ENCODE measurements at regions not wholly inside any gene's neighbourhood (a gene's known extent, or its start where the extent isn't known, plus 50 kb on each side); places are given as distances from the start of the nearest gene placed in this dataset.
"Not testable (repeated sequence)": the region's sequence is repeated elsewhere in the genome, so short reads cannot be mapped to it uniquely, and the experiment has no call there.

DNA sequence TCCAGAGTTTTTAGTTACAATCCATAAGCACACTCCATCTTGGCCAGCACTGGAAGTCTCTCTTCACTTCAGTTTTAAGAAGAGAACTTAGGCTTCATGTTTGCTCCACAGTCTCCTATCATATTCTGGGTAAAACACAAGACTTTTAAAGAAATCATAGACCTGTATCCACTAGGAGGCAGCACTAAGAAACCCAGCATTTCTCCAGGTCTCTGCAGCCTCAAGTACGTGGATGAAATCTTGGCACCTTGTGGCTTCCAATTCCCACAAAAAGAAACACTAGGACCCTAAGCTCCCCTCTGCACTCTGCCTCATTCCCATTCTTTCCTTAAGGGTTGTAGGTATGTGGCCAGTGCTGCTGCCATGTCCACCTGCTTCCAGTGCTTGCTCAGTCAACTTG lies 367.3 kb upstream of the CASK start:
- Histone ChIP-seq H3K9me3 (no peaks in the 10 kb centered on the region), H3K27ac (no peak overlapping the region), H3K27me3 (peaks cover 0 to 6% of the 10 kb centered on the region in 2 donors), H3K4me1 (no peaks in the 10 kb centered on the region), H3K36me3 (no peaks in the 10 kb centered on the region), H3K4me3 (no peak overlapping the region)
- WGBS, 2 donors: 43 to 64% methylated on average over 1 of the region's 1 CpG
- TF ChIP-seq CTCF (IDR thresholded peaks at IDR 0.05) (no peak), EP300 (IDR thresholded peaks at IDR 0.05) (no peak), POLR2A (IDR thresholded peaks at IDR 0.05) (no peak)
- DNase-seq (ENCODE audit: low spot score in 2 of 2): no peak

DNA sequence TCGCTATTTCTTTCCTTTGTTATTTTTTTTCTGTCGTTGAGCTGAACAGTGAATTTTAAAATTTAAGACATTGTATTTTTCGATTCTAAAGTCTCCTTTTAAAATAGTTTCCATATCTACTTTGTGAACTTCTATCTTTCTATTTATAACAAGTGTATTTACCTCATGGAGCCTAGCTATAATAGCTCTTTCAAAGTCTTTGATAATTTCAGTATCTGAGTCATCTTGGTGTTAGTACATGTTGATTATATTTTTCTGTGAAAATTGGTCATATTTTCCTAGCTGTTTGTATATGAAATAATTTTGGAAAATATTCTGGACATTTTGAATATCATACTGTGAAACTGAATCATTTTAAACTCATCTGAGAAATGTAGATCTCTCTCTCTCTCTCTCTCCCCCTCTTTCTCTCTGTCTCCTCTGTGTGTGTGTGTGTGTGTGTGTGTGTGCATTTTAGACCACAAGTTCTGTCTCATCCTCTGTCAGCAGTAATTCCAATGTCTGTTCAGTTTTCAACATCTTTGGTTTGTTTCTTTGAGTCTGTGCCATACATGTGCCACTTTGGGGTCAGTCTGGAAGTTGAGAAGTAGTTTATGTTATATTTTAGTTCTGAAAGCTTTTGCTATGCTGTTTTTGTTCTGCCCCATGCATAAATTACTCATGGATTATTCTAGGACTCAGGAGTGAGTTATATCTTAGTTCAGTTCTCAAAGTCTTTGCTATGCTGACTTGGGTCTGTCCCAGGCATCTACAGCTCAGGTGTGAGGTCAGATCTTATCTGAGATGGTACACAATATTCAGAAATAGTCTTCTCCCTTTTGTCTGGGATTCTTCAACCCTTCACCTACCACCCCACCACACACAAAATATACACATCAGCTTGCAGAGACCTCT lies 366.4 kb upstream of the CASK start:
- Histone ChIP-seq H3K36me3 (no peaks in the 10 kb centered on the region), H3K27ac (no peak overlapping the region), H3K27me3 (peaks cover 0 to 1% of the 10 kb centered on the region in 2 donors), H3K4me3 (no peak overlapping the region), H3K4me1 (no peaks in the 10 kb centered on the region), H3K9me3 (no peaks in the 10 kb centered on the region)
- TF ChIP-seq EP300 (IDR thresholded peaks at IDR 0.05) (no peak), POLR2A (IDR thresholded peaks at IDR 0.05) (no peak), CTCF (IDR thresholded peaks at IDR 0.05) (no peak)
- no peak for DNase-seq (ENCODE audit: low spot score in 2 of 2)
- 73 to 79% methylated on average over 3 of the region's 3 CpGs for WGBS, 2 donors

- 97 to 100% methylated on average over 7 to 21 of the region's 28 CpGs for WGBS, 2 donors
- H3K9me3 ChIP-seq; DNase-seq (ENCODE audit: low spot score in 2 of 2): not testable (repeated sequence)
Measured at GRCh38 chrX:42285681-42286080, 362.3 kb upstream of the CASK start.

DNA sequence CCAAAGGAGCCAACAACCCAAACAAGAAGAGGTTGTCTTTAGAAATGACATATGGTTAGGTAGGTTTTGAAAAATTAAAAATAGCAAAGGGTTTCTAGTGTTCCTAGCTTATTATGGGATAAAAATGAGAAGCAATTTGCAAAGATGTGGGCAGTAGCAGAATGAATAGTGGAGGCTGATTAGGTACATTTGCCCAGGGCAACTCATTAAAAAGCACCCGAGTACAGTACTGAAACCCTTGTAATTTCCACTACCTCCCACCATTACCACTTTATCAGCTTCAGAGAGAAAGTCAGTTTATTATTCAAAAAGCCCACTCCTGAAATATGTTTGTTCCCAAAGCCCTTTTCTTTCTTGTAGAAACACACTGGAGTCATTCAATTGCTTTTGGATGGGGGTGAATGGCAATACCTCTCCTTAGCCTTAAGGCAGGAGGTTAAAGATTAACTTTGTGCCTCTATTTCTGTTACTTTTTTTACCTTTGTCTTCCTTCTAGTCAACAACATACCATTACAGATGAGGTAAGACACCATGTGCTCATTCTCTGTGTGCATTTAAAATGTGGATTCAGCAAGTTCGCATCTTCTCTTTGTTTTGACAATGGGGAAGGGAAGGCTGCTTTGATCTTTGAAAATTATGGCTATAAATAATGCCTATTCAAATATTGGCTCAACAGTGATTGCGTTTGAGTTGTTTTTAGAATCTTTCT lies 353.8 kb upstream of the CASK start:
- Histone ChIP-seq H3K36me3 (no peaks in the 10 kb centered on the region), H3K9me3 (no peaks in the 10 kb centered on the region), H3K27me3 (no peaks in the 10 kb centered on the region), H3K4me3 (no peak overlapping the region), H3K4me1 (no peaks in the 10 kb centered on the region), H3K27ac (no peak overlapping the region)
- WGBS, 2 donors: 73 to 74% methylated on average over 3 of the region's 3 CpGs
- TF ChIP-seq POLR2A (IDR thresholded peaks at IDR 0.05) (no peak), CTCF (IDR thresholded peaks at IDR 0.05) (no peak), EP300 (IDR thresholded peaks at IDR 0.05) (no peak)
- DNase-seq (ENCODE audit: low spot score in 2 of 2): no peak

More at GRCh38 chrX:42285681-42286080, 362.3 kb upstream of the CASK start:
- H3K36me3 ChIP-seq, H3K4me3 ChIP-seq, H3K27me3 ChIP-seq, H3K27ac ChIP-seq, H3K4me1 ChIP-seq: not testable (repeated sequence)

GRCh38 chrX:42274151-42274550 lies 350.8 kb upstream of the CASK start:
- DNase-seq (ENCODE audit: low spot score in 2 of 2): no peak
- Histone ChIP-seq H3K27me3 (no peaks in the 10 kb centered on the region), H3K9me3 (no peaks in the 10 kb centered on the region), H3K27ac (no peak overlapping the region), H3K36me3 (no peaks in the 10 kb centered on the region), H3K4me3 (no peak overlapping the region), H3K4me1 (no peaks in the 10 kb centered on the region)
- TF ChIP-seq CTCF (IDR thresholded peaks at IDR 0.05) (no peak), EP300 (IDR thresholded peaks at IDR 0.05) (no peak)
- WGBS, 2 donors: 50 to 60% methylated on average over 2 of the region's 2 CpGs

All from tibial nerve (tissue), 4 donors.